PC-9 (cell line): ENCODE measurements at regions not wholly inside any gene's neighbourhood (a gene's known extent, or its start where the extent isn't known, plus 50 kb on each side); places are given as distances from the start of the nearest gene placed in this dataset.

Experiments
- EZH2 ChIP-seq: fragments of 200-600 bp; sonication (generic); IDR thresholded peaks from 2 replicates; pipeline ENCODE4 v1.8.0; 2017; ENCODE audit warnings: antibody characterized with exemption, low read depth
- TF ChIP-seq, protein P1 (sequence below): fragments of 200-600 bp; sonication (generic); conservative IDR thresholded peaks from 2 replicates; pipeline ENCODE4 v1.6.1; 2017; ENCODE audit warnings: mixed run types, antibody characterized with exemption, mild to moderate bottlenecking, moderate library complexity

DNA sequence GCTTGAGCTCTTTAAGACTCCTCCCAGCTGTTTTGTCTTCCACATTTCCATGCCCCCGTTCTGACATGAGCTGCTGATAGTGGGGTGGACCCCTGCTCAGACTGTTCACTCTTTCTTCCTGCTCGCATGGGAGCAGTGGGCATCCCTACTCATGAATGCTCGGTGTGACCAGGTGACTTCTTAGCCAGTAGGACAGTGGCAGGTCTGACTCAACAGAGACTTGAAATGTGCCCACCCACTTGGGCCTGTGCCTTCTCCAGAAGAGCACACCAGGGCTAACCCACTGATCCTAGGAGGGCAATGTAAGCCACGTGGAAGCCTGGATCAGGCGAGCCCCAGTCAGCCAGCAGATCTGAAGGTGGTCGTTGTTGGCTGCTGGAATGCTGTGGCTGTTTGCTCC, 582.0 kb downstream of the QKI start:
- TF ChIP-seq, protein P1, sequence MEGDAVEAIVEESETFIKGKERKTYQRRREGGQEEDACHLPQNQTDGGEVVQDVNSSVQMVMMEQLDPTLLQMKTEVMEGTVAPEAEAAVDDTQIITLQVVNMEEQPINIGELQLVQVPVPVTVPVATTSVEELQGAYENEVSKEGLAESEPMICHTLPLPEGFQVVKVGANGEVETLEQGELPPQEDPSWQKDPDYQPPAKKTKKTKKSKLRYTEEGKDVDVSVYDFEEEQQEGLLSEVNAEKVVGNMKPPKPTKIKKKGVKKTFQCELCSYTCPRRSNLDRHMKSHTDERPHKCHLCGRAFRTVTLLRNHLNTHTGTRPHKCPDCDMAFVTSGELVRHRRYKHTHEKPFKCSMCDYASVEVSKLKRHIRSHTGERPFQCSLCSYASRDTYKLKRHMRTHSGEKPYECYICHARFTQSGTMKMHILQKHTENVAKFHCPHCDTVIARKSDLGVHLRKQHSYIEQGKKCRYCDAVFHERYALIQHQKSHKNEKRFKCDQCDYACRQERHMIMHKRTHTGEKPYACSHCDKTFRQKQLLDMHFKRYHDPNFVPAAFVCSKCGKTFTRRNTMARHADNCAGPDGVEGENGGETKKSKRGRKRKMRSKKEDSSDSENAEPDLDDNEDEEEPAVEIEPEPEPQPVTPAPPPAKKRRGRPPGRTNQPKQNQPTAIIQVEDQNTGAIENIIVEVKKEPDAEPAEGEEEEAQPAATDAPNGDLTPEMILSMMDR, result no peak
- no peak for TF ChIP-seq EZH2
